ENCODE measurements at regions not wholly inside any gene's neighbourhood (a gene's known extent, or its start where the extent isn't known, plus 50 kb on each side); places are given as distances from the start of the nearest gene placed in this dataset.

DNA sequence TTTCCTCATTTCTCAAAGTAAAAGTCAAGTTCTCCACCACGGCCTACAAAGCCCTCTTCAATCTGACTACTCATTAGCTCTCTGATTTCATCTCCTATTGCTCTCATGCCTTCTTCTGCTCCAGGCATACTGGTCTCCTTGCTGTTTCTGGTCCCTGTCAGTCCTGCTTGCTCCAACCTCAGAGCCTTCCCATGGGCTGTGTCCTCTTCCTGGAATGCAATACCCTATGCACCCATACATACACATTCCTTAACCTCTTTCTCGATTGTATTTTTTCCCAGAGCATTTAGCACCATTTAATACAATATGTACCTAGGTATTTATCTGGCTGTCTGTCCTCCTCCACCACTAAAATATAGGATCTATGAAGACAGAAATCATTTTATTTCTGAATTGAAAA, 385.2 kb downstream of the GASK1B start:
- no peak for DNase-seq (ENCODE audit: low read depth in 1 of 2, low spot score in 1 of 2)
- Histone ChIP-seq H3K27ac (replicated peaks) (no peak overlapping the region), H3K4me3 (replicated peaks; ENCODE audit: insufficient read depth, low read length) (no peak overlapping the region), H3K27me3 (ENCODE audit: insufficient read depth, poor library complexity, severe bottlenecking) (no peaks in the 10 kb centered on the region)
- TF ChIP-seq SPI1 (IDR thresholded peaks at IDR 0.05; ENCODE audit: borderline replicate concordance, low read depth) = no peak
- TF ChIP-seq POLR2AphosphoS5 (IDR thresholded peaks at IDR 0.05; ENCODE audit: low read depth) = no peak
- TF ChIP-seq, protein P1, sequence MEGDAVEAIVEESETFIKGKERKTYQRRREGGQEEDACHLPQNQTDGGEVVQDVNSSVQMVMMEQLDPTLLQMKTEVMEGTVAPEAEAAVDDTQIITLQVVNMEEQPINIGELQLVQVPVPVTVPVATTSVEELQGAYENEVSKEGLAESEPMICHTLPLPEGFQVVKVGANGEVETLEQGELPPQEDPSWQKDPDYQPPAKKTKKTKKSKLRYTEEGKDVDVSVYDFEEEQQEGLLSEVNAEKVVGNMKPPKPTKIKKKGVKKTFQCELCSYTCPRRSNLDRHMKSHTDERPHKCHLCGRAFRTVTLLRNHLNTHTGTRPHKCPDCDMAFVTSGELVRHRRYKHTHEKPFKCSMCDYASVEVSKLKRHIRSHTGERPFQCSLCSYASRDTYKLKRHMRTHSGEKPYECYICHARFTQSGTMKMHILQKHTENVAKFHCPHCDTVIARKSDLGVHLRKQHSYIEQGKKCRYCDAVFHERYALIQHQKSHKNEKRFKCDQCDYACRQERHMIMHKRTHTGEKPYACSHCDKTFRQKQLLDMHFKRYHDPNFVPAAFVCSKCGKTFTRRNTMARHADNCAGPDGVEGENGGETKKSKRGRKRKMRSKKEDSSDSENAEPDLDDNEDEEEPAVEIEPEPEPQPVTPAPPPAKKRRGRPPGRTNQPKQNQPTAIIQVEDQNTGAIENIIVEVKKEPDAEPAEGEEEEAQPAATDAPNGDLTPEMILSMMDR (IDR thresholded peaks at IDR 0.05; ENCODE audit: insufficient read depth, low read length) = no peak
- TF ChIP-seq, protein P2, sequence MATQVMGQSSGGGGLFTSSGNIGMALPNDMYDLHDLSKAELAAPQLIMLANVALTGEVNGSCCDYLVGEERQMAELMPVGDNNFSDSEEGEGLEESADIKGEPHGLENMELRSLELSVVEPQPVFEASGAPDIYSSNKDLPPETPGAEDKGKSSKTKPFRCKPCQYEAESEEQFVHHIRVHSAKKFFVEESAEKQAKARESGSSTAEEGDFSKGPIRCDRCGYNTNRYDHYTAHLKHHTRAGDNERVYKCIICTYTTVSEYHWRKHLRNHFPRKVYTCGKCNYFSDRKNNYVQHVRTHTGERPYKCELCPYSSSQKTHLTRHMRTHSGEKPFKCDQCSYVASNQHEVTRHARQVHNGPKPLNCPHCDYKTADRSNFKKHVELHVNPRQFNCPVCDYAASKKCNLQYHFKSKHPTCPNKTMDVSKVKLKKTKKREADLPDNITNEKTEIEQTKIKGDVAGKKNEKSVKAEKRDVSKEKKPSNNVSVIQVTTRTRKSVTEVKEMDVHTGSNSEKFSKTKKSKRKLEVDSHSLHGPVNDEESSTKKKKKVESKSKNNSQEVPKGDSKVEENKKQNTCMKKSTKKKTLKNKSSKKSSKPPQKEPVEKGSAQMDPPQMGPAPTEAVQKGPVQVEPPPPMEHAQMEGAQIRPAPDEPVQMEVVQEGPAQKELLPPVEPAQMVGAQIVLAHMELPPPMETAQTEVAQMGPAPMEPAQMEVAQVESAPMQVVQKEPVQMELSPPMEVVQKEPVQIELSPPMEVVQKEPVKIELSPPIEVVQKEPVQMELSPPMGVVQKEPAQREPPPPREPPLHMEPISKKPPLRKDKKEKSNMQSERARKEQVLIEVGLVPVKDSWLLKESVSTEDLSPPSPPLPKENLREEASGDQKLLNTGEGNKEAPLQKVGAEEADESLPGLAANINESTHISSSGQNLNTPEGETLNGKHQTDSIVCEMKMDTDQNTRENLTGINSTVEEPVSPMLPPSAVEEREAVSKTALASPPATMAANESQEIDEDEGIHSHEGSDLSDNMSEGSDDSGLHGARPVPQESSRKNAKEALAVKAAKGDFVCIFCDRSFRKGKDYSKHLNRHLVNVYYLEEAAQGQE (IDR thresholded peaks at IDR 0.05; ENCODE audit: insufficient replicate concordance, low read depth) = no peak
- TF ChIP-seq GABPA (IDR thresholded peaks at IDR 0.05; ENCODE audit: low read depth) = no peak

DNA sequence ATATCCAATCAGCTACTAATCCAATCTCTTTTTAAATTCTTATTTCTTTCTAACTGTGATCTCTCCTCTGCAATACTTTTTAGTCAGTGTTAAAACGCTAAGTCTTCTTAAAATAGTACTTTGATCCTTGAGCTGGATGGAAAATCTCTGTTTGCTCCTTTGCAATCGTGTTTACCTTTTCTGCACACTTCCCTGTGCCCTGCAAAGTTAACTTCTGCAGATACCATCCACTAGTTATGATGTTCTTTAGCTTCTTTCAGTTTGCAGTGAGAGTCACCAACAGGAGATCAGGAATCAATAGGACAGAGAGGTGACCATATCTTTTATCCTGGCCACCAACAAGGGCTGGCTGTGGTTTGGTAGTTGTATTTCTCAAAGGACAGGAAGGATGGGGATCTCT, 391.5 kb downstream of the GASK1B start:
- H3K27me3 ChIP-seq (ENCODE audit: insufficient read depth, poor library complexity, severe bottlenecking) = no peaks in the 10 kb centered on the region
- TF ChIP-seq POLR2AphosphoS5 (IDR thresholded peaks at IDR 0.05; ENCODE audit: low read depth) (no peak), SPI1 (IDR thresholded peaks at IDR 0.05; ENCODE audit: borderline replicate concordance, low read depth) (no peak), GABPA (IDR thresholded peaks at IDR 0.05; ENCODE audit: low read depth) (no peak)
- TF ChIP-seq, protein P2 (IDR thresholded peaks at IDR 0.05; ENCODE audit: insufficient replicate concordance, low read depth) = no peak
- TF ChIP-seq, protein P1 (IDR thresholded peaks at IDR 0.05; ENCODE audit: insufficient read depth, low read length) = no peak
- DNase-seq (ENCODE audit: low read depth in 1 of 2, low spot score in 1 of 2) = no peak
- H3K4me3 ChIP-seq (replicated peaks; ENCODE audit: insufficient read depth, low read length) = no peak overlapping the region
- H3K27ac ChIP-seq (replicated peaks) = no peak overlapping the region

DNA sequence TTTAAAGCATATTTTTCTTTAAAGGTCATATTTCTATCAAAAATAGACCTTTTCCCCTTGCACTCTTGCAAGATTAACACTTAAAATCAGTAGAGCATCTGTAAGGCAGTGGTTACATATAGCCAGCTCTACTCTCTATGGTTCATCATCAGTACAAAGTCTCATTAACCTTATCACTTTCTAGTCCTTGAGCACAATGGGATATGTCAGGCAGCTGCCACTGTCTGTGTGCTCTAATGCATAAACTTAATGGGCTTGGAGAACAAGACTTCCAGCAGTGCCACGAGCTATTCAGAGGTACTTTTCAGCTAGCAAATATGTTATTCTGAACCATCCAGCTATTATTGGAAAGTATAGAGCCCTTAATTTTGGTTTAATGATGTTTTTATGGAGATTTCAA, 393.7 kb downstream of the GASK1B start:
- Histone ChIP-seq H3K27ac (replicated peaks) (no peak overlapping the region), H3K4me3 (replicated peaks; ENCODE audit: insufficient read depth, low read length) (no peak overlapping the region), H3K27me3 (ENCODE audit: insufficient read depth, poor library complexity, severe bottlenecking) (no peaks in the 10 kb centered on the region)
- DNase-seq (ENCODE audit: low read depth in 1 of 2, low spot score in 1 of 2) = no peak
- TF ChIP-seq POLR2AphosphoS5 (IDR thresholded peaks at IDR 0.05; ENCODE audit: low read depth) (no peak), SPI1 (IDR thresholded peaks at IDR 0.05; ENCODE audit: borderline replicate concordance, low read depth) (no peak)
- TF ChIP-seq, protein P1 (IDR thresholded peaks at IDR 0.05; ENCODE audit: insufficient read depth, low read length) = no peak

DNA sequence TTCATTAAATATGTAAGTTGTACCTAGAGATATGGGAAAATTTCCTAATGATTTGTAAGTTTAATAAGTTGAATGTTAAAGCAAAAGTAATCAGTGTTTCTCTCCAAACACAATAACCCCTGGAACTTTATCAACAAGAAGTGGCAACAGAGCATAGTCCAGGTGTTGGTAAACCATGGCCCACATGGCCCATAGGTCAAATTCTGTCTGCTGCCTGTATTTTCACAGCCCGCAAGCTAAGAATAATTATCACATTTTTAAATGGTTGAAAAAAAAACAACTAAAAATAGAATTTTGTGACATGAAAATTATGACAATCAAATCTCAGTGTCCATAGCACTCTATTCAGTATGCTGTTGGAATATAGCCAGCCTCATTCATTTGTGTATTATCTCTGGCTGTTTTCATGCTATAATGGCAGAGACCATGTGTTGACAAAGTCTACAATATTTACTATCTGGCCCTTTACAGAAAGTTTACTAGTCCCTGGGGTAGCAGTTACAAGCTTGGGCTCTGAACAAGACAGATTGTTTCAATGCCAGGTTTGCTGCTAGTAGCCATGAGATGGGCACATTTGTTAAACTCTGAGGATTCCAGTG, 395.8 kb downstream of the GASK1B start:
- Histone ChIP-seq H3K27ac (replicated peaks) (no peak overlapping the region), H3K27me3 (ENCODE audit: insufficient read depth, poor library complexity, severe bottlenecking) (no peaks in the 10 kb centered on the region), H3K4me3 (replicated peaks; ENCODE audit: insufficient read depth, low read length) (no peak overlapping the region)
- DNase-seq (ENCODE audit: low read depth in 1 of 2, low spot score in 1 of 2) = no peak
- no peak for TF ChIP-seq GABPA (IDR thresholded peaks at IDR 0.05; ENCODE audit: low read depth)
- TF ChIP-seq, protein P1 (IDR thresholded peaks at IDR 0.05; ENCODE audit: insufficient read depth, low read length) = no peak
- no peak for TF ChIP-seq POLR2AphosphoS5 (IDR thresholded peaks at IDR 0.05; ENCODE audit: low read depth)
- no peak for TF ChIP-seq SPI1 (IDR thresholded peaks at IDR 0.05; ENCODE audit: borderline replicate concordance, low read depth)
- TF ChIP-seq, protein P2 (IDR thresholded peaks at IDR 0.05; ENCODE audit: insufficient replicate concordance, low read depth) = no peak

All from HL-60 (cell line).